H1 (cell line): ENCODE measurements at regions not wholly inside any gene's neighbourhood (a gene's known extent, or its start where the extent isn't known, plus 50 kb on each side); places are given as distances from the start of the nearest gene placed in this dataset.

ENCODE experiments used
- CBX8 ChIP-seq: fragments of 300-800, 300-1000 bp; sonication (generic); IDR thresholded peaks from 2 replicates; pipeline ENCODE4 v1.7.1; 2016; ENCODE audit warnings: low read depth, low read length, borderline replicate concordance
- CTCF ChIP-seq, 3 experiments: IDR thresholded peaks; 1 replicate in 2 of 3; 2 replicates in 1 of 3; pipeline versions ENCODE4 v1.5.1 to v1.6.1; 2011; ENCODE audit warnings: low read length in 3 of 3, mild to moderate bottlenecking in 3 of 3, inconsistent platforms in 2 of 3, low read depth in 1 of 3, moderate library complexity in 1 of 3; ENCODE audit not compliant: insufficient read depth in 1 of 3; ENCODE audit errors: control extremely low read depth in 1 of 3
- EZH2 ChIP-seq: fragments of 200-600 bp; sonication (generic); IDR thresholded peaks from 2 replicates; pipeline ENCODE4 v1.7.1; 2012; ENCODE audit warnings: low read depth, mild to moderate bottlenecking, moderate library complexity, low read length, inconsistent platforms; ENCODE audit not compliant: severe bottlenecking
- FOSL1 ChIP-seq: IDR thresholded peaks from 2 replicates; pipeline ENCODE4 v1.6.1; 2011; ENCODE audit warnings: mild to moderate bottlenecking, low read depth, low read length, moderate library complexity; ENCODE audit not compliant: insufficient read depth
- GTF2F1 ChIP-seq: IDR thresholded peaks from 2 replicates; pipeline ENCODE4 v1.6.1; 2012; ENCODE audit warnings: low read depth, low read length, improper control_type of control experiment, borderline replicate concordance
- HDAC6 ChIP-seq: IDR thresholded peaks from one replicate; pipeline ENCODE4 v1.7.1; 2012; ENCODE audit warnings: low read depth, mild to moderate bottlenecking, inconsistent platforms, low read length, moderate library complexity
- JUND ChIP-seq: IDR thresholded peaks from 2 replicates; pipeline ENCODE4 v1.6.1; 2011; ENCODE audit warnings: mild to moderate bottlenecking, improper control_type of control experiment, low read length
- POLR2A ChIP-seq, 2 experiments: IDR thresholded peaks; 1 replicate in 1 of 2; 2 replicates in 1 of 2; pipeline ENCODE4 v1.6.1; 2011; ENCODE audit warnings: low read depth in 2 of 2, low read length in 2 of 2, mild to moderate bottlenecking in 2 of 2; ENCODE audit errors: control extremely low read depth in 1 of 2
- POLR2AphosphoS5 ChIP-seq: IDR thresholded peaks from 2 replicates; pipeline ENCODE4 v1.6.1; 2011; ENCODE audit warnings: low read depth, low read length
- YY1 ChIP-seq: IDR thresholded peaks from 2 replicates; pipeline ENCODE4 v1.6.1; 2011; ENCODE audit warnings: low read depth, mild to moderate bottlenecking, low read length
- TF ChIP-seq, protein P1 (sequence below): IDR thresholded peaks from 2 replicates; pipeline ENCODE4 v1.6.1; 2011; ENCODE audit warnings: low read length, improper control_type of control experiment
- TF ChIP-seq, protein P2 (sequence below): IDR thresholded peaks from 2 replicates; pipeline ENCODE4 v1.6.1; 2011; ENCODE audit warnings: low read depth, mild to moderate bottlenecking, low read length; ENCODE audit not compliant: insufficient read depth

DNA sequence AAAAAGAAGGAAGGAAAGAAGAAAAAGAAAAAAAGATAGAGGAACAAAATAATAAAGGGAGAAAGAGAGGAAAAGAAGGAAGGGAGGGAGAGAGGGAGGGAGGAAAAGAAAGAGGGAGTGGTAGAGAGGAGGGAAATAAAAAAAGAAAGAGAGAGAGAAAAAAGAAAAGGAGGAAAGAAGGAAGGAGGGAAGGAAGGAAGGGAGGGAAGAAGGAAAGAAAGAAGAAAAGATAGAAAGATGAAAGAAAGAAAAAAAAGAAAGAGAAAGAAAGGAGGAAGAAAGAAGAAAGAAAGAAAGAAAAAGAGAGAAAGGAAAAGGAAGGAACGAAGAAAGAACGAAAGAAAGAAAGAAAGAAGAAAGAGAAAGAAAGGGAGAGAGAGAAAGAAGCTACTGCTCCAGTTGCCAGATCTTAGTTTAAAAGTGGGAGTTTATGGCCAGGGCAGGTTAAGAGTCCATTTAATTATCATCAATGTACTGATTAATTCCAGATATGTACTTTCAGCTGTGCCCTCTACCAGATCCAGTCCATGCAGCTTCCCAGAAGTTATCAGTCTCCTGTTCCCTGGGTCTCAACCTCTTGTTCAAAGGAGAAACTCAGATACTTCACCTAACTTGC, 1378.5 kb upstream of the NUDT12 start:
- TF ChIP-seq CTCF (IDR thresholded peaks at IDR 0.05; ENCODE audit: control extremely low read depth in 1 of 3, insufficient read depth in 1 of 3, low read depth in 1 of 3, low read length in 3 of 3) (no peak), YY1 (no peak), EZH2 (no peak), HDAC6 (no peak), FOSL1 (no peak), CBX8 (no peak), GTF2F1 (no peak), POLR2AphosphoS5 (no peak), POLR2A (IDR thresholded peaks at IDR 0.05; ENCODE audit: control extremely low read depth in 1 of 2, low read depth in 2 of 2, low read length in 2 of 2) (no peak), JUND (no peak)
- TF ChIP-seq, protein P1, sequence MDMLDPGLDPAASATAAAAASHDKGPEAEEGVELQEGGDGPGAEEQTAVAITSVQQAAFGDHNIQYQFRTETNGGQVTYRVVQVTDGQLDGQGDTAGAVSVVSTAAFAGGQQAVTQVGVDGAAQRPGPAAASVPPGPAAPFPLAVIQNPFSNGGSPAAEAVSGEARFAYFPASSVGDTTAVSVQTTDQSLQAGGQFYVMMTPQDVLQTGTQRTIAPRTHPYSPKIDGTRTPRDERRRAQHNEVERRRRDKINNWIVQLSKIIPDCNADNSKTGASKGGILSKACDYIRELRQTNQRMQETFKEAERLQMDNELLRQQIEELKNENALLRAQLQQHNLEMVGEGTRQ = no peak
- TF ChIP-seq, protein P2, sequence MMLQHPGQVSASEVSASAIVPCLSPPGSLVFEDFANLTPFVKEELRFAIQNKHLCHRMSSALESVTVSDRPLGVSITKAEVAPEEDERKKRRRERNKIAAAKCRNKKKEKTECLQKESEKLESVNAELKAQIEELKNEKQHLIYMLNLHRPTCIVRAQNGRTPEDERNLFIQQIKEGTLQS = no peak
